NCI-H526 treated with DMSO at 0.1 percent for 48 hours (cell line): ENCODE measurements at regions not wholly inside any gene's neighbourhood (a gene's known extent, or its start where the extent isn't known, plus 50 kb on each side); places are given as distances from the start of the nearest gene placed in this dataset.

Source experiments
- DNase-seq: peaks from one replicate; lab custom pipeline; 2025; lab: John Stamatoyannopoulos, UW

DNA sequence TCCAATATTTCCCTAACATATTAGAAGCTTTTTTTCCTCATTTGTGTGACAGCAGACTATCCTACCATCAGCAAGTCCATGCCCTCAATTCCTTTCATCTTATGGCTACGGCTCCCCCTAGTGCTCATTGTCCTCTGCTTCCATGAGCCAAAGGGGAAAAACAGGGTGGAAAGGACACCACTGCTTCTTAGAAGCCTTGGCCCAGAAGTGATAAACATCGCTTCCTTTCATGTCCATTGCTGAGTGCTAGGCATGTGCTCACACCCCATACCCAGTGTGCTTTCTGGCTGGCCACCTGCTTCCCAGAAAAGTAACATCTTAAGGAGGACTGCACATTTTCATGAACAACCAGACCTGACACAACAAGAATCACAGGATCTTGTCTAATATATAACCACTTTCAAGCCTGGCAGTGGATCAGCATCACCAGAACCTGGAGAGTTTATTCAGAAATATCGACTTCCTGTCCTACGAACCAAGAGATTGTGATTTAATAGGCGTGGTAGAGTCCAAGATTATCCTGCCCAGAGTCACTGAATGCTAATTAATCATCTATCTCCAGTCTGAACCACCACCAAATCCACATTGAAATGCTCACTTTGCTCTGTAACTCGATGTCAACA is 650.5 kb upstream of the SORCS1 start:
- peak; percentile 1 for DNase-seq

DNA sequence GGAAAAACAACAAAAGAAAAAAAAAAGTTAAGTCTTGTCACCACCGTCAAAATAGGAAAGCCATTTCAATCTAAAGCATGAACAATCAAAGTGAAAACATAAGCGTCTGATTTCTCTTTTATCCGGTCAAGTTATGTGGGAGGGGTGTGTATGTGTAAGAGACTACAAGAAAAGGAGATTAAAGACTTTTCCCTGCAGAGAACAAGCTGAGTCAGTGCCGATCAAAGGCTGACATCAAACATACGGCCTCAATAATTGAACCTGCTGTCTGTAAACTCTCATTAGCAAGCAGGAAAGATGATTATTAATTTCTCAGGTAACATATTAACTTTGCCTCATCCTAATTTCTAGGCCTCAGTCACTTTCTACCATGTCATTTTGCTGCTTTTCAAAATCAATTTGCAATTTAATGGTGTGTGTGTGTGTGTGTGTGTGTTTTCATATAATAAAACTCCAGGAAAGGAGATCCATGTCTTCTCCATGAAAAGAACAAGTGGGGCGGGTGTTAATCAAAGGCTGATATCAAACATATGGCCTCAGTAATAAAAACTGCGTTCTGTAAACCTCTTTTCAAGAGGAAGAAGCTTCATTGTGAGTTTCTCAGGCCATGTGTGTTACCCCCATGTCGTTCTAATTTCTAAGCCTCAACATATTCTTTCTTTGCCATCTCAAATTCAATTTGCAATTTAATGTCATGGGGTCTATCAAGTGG is 649.1 kb upstream of the SORCS1 start:
- DNase-seq, result no peak

DNA sequence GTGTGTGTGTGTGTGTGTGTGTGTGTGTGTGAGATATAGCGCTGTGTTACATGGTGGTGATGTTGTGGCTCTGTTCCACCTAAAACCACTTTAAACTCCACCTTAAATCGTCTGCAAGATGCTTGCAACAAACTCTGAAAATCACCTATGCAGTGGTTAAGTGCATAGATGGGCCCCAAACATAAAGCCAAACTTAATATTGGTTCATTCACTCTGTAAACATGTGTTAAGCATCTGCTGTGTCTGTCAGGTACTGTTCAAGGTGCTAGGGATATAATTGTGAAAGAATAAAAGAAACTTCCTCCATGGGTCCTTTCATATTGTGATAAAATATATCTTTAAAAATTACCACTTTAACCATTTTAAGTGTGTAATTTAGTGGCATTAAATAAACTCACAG is 645.4 kb upstream of the SORCS1 start:
- no peak for DNase-seq

DNA sequence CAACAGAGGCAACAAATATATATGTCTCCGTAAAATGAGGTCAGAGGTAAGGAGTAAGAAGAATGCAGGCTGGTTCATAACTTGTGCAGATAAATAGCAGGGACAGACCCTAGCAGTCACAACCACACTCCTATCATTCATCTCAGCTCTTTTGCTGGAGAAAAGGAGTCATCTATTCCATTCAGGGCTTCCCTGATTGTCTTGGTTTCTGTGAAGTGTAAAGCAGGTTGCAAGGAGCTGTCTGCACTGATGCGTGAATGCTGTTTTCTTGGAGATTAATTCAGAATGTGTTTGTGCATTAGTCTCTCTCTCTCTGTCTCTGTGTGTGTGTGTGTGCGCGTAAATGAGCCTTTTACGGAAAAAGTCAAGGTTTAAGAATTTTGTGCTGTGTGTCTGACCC is 643.3 kb upstream of the SORCS1 start:
- DNase-seq, result no peak

DNA sequence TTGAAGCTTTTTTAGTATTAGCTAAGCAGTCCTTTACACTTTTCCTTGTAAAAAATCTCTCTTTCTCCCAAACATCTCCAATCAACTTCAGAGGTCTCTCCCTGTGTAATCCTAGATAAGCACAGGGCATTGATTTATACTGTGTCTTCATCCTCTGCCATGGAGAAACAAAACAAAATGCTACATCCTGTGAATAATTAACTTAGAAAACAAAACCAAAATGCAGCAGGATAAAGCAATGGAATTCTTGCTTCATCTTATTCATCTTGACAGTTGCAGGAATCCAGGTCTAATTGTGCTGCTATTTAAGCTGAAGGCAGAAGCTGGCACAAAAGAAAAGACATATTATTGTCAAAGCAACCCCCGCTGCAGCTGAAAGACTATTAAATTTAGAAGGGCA is 641.5 kb upstream of the SORCS1 start:
- no peak for DNase-seq

DNA sequence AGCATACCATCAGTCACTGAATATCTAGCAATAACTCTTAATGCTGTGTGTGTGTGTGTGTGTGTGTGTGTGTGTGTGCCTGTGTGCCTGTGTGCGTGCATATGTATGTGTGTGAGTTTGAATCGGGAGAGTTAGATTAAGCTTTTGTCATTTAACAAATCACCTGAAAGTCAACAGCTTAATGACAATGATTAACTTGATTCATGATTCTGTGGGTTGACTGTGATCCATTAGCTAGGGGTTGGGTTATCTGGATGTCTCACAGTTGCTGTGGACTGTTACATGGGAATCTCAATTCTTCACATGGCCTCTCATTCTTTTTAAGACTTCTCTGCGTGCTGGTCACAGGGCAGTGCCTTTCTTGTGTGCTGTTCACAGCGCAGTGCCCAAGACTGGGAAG is 639.0 kb upstream of the SORCS1 start:
- DNase-seq, result no peak

DNA sequence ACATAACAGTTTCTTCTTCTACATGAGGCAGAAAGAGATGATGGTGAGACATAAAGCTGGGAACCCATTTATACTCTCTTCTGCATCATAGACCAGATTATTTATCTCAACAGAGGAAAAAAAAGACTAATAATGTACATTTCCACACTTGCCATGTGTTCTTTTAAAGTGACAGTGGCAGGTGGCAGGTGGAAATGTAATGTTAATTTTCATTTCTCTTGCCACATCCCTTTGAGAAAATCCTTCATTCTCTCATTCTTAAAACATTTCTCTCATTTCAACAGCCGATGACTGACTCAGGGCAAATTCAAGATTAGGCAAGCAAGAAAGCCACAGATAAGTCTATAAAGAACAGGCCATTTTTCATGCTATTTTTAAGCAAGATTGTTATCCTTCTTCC is 635.6 kb upstream of the SORCS1 start:
- DNase-seq, result no peak

DNA sequence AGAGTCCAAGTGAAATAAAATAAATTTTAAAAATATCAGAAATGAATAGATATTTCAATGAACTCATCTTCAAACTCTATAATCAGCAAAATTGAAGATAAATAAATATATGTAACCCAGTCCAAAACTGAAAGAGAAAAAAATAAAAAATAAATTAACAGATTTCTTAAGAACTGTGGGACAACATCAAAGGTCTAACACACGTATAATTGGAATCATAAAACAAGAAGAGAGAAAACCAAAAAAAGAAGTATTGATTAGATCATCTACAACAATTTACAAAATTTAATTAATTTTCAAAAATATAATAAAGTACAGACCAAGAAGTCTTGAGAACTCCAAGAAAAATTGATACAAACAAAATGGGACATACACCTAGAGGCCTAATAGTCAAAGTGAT is 625.8 kb upstream of the SORCS1 start:
- no peak for DNase-seq

DNA sequence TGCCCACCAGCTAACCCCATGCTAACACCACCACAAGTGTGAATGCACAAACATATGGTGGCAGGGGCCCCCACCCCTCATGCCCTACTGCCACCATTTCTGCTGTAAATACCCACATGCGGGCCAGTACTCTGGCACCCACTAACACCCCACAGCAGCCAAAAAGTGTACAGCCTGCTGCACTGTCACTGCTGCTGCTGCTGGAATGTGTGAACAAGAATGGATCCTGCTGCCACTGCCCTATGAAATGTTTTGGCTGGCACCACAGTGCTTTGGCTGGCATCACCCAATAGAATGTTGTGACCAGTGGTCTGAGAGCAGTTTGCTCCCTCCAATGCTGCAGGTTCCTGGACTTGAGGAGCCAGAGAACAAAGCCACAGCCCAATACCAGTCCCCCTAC is 606.6 kb upstream of the SORCS1 start:
- no peak for DNase-seq

DNA sequence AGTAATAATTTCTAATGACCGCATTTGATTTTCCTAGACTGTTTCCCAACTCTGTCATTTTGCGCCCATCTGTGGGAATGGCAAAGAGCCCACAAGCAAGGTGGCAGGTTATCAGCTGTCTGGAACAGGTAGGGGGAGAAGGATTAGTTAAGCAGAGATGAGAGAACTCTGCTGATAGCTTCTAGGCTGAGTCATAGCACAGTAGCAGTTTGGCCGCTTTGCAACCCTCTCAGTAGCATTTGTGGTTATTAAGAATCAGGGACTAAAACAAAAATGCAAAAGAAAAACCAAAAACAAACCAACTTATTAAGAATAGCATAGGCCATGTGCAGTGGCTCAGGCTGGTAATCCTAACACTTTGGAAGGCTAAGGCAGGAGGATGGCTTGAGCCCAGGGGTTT is 602.7 kb upstream of the SORCS1 start:
- no peak for DNase-seq

DNA sequence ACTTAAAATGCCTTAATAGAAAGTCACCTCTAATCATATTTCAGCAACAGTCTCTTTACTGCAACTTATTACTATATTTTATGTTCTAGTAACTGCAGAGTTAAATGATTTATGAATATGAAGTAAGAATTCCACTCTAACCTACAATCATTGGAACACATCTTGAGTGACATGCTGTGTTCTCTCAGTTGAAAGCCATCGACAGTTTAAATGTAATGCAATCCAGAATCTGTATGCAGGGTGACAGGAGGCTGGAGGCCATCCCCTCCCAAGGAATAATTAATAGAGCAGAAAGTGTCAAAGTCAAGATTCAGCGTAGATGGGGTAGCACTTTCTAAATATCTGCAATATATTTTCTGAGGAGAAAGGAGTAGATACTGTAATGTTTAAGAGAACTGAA is 590.3 kb upstream of the SORCS1 start:
- no peak for DNase-seq

DNA sequence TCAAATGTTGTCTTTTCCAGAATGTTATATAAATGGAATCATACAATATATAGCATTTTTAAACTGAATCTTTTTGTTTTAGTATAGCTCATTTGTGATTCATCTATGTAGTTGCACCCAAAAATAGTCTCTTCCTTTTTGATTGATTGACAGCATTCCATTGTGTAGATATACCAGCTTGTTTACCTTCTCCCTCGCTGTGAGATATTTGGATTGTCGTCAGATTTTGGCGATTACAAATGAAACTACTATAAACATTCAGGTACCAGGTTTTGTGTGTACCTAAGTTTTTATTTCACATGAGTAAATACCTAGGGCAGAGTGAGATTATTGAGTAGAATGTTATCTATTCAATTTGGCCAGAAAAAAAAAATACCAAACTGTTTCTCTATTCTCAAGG is 584.7 kb upstream of the SORCS1 start:
- no peak for DNase-seq

DNA sequence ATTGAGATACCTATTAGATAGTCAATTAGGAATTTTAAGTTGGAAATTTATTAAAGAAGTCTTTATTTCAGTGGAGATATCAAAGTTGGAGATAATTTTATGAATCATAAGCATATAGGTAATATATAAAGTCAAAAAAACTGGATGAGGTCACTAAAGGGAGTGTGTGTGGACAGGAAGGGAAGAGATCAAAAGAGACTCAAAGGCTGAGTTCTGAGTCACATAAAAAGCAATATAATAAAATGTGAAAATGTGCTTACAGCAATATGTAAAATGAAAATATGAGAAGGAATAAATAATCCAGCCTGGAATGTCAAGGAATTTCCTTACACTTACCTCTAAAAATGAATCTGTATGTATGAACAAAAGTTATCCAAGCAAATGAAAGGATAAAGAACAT is 583.3 kb upstream of the SORCS1 start:
- DNase-seq, result no peak

DNA sequence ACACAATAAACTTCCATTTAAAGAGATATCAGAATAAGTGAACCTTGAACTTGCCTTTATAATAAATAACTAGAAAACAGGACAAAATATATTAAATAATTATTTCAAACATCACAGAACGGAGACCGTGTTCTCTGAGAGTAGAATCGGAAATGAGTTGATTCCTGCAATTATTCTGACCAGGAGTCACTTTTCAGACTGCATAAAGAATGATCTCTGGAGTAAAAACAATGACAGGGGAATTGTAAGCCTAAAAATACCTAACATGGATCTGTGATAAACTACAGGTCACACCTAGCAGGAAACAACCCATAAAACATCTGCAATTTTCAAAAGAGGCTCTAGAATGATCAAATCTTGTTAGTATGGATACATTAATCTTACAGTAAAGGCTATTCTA is 577.5 kb upstream of the SORCS1 start:
- no peak for DNase-seq

DNA sequence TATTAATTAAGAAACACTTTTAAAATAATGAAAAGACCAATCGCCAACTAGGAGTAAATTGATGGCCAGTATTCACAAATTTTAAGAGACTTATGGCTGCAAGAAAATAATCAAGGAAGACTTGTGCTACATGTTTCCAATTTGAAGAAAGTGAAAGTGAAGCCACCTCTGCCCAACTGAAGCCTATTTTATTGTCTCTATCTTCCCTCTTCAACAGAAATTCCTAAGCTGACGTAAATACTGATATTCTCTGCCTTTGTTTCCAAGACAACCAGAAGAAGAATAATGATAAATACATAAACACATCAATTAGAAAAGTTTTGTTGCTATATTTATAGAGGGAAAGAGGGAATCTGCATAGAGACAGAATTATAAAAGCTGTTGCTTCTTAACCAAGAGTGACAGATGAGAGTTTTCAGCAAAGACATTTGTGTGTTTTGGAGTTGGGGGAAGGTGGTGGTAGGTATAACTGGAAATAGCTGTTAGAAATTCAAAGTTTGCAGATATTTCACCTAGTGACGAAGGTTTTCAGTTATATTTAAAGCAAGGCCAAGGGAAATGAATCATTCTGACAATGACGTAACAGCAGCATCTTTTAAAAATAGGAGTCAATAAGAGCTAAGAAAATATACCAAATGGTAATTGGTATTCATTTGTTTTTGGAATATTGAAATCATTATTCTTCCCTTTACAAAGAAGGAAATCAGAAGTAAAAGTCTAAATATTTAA is 576.6 kb upstream of the SORCS1 start:
- no peak for DNase-seq

DNA sequence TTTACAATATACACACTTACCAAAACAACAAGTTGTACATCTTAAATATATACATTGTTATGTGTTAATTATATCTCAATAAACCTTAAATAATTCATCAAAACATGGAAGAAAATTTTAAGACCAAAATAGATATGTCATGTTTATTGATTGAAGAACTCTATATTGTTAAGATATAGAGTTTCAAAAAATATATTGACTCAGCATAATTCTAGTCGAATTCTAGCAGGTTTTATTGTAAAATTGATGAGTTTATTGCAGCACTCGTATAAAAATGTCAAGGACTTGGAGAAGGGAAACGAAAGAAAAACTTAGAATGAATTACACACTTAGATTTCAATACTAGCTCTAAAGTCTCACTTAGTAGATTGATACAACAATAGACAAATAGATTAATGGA is 575.4 kb upstream of the SORCS1 start:
- no peak for DNase-seq

DNA sequence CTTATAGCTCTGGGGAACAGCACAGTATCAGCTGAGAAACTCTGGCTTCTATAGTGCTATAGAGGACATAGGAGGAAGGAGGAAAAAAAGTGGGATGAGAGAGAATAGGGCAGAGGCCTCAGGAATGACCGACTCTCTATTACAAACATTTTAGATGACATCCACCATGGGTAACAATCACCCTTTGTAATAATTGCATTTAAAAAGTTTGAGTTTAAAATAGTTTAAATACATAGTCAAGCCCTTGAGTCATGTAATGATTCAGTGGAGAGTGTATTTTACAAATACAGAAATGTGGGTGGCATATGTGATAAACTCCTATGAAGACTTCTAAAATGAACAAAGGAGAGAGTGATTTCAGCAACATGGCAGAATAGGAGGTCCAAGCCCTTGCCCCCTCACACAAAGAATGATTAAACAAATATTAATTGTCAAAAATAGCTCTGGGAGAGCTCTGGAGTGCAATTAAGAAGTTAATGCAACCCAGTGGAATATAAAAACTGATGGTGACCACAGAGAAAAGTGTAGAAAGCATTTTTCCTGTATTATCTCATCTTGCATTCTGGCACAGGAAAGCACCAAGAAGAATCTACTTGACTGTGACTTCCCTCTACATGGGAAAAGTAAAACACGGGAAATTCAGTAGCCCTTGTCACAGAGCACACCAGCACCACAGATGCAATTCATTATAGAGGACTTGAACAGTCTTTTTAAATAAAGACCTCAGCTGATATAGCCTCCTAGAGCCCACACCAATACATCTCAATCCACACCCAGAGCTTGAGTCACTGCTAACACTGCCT is 569.0 kb upstream of the SORCS1 start:
- no peak for DNase-seq

DNA sequence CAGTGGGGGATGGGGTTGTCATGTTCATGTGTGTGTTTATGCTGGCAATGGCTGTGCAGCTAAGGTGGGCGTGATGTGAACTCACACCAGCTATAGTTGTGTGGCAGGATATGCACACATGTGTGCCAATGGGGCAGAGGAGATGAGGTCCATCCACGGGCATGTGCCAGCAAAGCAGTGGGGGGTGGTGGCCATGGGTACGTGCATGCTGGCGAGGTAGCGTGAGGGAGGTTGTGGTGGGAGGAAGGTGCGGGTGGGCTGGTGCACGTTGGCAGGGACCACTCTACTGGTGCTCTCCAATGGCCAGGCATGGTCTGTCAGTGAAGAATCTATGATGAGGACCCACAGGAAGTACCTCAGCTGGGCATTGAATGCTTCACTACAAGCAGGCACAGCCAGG is 567.5 kb upstream of the SORCS1 start:
- DNase-seq, result no peak

DNA sequence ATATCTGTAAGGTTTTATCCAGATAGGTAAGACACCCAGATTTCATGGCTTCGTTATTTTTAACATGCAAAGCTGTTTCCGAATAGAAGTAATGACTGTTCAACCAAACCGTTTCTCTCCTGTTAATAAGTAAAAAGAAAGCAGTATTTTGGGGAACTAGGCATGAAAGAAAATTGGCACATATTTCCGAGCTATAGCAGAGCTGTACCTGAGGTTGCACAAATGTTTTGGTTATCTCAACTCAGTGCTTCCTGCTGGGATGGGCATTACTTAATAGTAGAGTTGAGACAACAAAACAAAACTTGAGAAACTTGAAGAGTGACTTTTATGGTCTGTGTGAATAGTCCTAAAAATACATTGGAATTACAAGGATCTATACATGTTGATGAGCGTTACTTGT is 564.3 kb upstream of the SORCS1 start:
- no peak for DNase-seq

DNA sequence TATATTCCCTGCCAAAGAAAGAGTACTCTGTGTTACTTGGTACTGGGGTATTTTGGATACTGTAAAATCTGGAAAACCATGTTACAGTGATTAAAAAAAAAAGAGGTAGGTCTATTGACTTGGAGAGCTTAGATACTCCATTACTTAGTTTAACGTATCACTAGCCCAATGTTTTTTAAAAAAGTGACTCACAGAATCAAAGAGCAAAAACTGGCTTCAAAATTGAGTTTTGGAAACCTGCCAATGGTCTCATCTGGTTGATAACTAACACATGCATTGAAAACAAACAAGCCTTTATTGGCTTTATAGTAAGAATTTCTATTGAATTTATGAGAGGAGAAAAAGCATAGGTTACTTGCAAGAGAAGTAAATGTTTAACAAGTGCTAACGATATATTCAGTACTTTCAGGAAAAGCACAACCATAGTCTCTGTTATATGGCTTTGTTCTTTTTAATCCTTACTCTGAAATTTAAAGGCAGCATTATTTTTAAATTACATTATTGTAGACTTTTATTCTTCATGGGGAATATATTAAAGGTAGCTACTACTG is 563.3 kb upstream of the SORCS1 start:
- no peak for DNase-seq

DNA sequence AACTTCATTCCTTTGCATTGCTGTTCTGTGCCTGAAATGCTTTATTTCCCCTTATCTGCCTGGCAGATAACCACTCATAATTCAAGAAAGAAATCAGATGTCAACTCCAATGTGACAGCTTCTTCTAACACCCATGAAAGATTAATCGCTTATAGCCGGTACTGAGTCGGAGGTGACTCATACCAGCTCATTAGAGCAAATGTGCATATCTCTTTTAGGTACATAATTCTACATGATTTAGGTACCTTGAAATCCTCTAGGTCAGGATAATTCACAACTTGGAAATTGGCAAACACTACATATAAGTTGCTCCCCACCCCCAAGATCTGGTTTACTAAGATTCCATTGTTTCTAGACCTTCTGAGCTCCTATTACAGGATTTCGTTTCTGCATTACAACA is 554.4 kb upstream of the SORCS1 start:
- DNase-seq, result no peak

DNA sequence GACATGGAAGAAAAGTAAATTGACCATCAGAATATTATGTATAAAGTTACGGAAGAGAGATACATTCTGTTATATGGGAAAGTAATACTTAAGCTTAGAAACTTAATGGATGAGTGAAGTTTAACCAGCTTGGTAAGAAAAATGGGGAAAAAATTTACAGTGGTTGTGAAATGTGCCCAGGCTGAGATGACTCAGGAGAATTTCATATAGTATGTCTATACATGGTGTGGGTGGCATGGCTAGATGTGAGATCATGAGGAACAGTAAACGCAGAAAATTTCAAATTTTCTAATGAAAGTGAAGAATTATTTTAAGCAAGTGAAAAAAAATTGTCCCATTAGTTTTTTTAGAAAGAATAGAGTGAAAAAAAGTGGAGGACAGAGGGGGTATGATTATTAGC is 552.5 kb upstream of the SORCS1 start:
- DNase-seq, result no peak
